Activated effector memory CD4-positive, alpha-beta T cell treated with Interleukin-2 at 50 U/mL for 16 hours (primary cell): ENCODE measurements at regions not wholly inside any gene's neighbourhood (a gene's known extent, or its start where the extent isn't known, plus 50 kb on each side); places are given as distances from the start of the nearest gene placed in this dataset.

ENCODE experiments used
- DNase-seq: peaks from one replicate; pipeline ENCODE4 v3.0.0-alpha.2; 2020

DNA sequence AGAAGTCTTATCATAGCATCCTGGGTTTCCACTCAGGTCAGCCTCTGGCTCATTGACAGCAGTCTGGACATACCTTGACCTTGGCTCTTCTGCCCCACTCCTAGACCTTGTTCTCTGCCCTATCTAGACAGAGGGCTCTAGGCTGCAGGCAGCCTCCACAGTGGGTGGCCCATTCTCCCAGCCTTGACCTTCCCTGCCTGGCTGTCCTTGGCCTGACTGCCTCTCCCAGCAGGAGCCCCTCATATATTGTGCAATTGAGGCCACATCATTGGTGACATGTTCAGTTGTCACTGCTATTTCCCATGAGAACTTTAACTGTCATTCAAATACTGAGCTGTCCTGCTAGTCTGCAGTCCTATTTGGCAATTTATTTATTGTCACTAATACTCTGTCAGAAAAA, 503.4 kb downstream of the PLXNA4 start:
- no peak for DNase-seq

DNA sequence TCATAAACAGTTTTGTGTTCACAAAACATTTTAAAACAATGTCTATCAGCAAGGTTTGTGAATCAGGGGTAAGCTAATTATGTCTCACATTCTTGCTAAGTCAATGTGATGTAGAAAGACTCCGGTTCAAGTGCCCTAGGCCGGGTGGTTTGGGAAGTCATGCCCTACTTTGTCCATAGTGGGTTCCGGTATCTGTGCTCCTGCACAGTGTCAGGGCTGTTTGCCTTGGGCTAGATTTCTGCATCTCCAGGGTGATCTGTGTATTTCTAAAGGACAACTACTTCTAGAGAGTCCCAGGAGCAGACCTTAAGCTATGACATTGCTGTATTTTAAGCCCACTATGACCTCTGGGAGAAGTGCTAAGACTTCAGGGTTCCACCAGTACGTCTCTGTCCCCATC, 504.1 kb downstream of the PLXNA4 start:
- DNase-seq = no peak

- no peak for DNase-seq
These were observed 507.0 kb downstream of the PLXNA4 start for GRCh38 chr7:132069306-132069705.

GRCh38 chr7:132066761-132067171, 509.5 kb downstream of the PLXNA4 start:
- no peak for DNase-seq

GRCh38 chr7:132065989-132066603, 509.7 kb upstream of the PODXL start:
- no peak for DNase-seq

GRCh38 chr7:132065193-132065988, 509.0 kb upstream of the PODXL start:
- no peak for DNase-seq

DNA sequence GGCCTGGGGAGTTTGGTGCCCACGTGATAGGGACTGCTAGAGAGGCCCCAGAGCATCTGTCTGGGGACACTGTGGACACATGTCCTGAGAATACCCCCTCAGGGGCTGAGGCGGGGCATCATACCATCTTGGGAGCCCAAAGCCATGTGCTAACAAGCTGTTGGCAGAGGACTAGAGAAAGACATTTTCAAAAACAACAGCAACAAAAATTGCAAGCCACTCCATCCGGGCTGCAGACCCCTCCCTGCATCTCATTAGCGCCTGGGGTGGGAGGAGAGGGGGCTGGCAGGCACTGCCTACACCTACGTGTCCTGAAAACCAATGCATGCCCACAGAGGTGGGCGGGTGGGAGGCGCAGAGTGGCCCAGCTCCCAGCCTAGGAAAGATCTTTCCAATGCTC, 507.4 kb upstream of the PODXL start:
- DNase-seq = no peak

DNA sequence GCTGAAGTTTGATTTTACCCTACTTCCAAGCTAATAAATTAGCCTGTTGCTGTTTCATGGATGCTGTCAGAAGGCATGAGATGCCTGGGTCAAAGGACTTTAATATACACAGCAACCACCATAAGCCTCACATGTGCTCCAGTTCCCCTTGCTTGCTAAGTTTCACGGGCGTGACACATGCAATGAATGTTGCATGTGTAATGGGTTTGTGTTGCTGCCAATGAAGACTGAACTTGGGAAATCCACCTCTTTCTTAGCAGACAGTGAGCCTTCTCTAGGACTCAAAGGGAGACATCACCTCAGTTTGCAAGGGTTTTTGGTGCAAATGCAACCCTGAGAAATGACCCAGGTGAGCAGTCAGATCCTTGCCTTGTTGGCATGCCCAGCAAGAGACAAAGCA, 505.5 kb upstream of the PODXL start:
- no peak for DNase-seq

GRCh38 chr7:132059141-132059540, 502.7 kb upstream of the PODXL start:
- DNase-seq = no peak

DNA sequence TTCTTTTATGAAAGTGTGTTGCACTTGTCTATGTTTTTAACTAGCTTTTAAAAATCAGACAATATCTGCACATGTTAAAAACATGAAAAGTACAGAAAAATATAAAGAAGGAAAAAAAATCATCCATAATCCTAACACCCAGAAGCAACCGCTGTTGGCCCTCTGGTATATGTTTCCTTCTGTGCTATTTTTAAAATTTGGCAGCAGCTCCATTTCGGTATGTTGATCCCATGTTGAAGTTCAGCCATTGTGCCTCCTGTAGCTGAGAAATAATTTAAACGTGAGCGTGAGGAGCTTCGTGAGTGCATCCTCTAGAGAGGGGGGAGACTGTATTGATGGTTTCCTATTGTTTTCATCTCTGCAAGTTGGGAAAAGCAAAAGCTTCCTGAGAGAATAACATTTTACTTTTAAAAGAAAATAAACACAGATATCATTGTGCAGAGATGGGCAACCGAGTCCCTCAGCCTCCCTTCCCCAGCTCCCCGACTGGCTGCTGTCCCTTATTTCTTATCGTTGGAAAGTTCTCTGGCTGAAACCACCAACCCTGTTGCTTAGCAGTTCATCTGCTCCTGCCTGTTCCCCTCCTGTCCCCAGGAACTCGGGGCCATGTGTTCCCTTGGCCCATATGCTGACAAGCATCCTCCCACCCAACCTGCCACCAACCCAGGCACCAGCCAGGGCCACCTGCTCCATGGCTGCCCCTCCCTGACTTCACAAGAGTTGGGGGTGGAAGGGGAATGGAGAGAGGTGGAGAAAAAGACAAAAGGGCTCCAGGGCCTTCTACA, 499.1 kb upstream of the PODXL start:
- DNase-seq = no peak

DNA sequence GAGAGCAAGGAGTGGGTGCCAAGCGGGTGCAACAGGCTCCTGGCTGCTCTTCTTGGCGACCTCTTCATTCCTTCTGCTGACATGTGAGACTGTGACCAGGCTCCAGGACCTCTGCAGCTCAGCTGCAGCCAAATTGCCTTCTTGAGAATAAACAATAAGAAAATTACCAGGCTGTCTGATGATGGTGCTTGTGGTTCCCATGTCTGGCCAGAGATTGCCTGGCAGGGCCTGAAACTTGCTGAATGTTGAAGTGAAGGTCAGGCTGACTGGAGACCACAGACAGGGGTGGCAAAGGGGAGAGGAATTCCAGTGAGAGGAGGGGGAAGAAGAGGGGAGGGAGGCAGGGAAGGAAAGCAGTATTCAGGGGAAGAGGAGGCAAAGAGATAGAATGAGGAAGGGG, 497.4 kb upstream of the PODXL start:
- DNase-seq = no peak

DNA sequence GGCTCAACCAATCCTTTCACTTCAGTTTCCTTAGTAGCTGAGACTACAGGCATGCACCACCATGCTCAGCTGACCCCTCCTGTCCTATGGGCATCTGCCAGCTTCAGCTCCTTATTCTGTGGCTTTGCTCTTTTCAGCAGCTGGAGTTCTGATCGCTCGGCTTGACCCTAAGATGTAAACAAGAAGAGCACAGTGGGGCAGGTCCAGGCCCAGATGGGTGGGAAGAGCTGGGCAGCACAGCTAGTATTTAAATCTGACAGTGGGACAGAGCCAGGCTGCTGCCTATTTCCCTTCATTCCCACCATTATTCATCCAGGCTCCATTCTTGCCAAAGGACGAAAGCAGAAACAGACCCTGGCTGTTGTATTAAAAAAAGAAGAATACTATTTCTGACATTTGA, 494.9 kb upstream of the PODXL start:
- DNase-seq = no peak

GRCh38 chr7:132049462-132050304, 493.3 kb upstream of the PODXL start:
- DNase-seq = no peak

DNA sequence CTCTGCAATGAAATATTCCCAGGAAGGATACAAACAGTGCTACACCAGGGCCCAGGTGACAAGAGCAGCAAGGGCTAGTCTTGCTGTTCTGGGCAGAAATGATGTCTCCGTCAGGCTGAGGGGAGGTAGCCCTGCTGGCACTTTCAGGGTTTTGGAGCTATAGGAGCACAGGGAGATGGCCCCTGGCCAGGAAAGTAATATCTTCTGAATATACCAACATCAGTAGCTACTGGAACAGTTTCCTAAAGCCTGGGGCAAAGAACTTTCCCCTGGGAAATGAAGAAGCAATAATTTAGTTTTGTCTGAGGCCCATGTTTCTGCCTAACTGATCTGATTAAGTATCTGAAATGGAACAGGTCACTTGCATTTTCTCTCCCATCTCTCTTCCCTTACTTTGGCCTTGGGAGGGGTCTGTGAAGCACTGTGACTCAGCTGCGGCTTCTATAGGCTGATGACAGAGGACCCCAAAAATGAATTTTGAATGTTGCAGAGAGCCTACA, 489.1 kb upstream of the PODXL start:
- no peak for DNase-seq

GRCh38 chr7:132045002-132045401, 488.6 kb upstream of the PODXL start:
- no peak for DNase-seq

- DNase-seq = no peak
These were observed 487.8 kb upstream of the PODXL start for GRCh38 chr7:132044247-132044646.

DNA sequence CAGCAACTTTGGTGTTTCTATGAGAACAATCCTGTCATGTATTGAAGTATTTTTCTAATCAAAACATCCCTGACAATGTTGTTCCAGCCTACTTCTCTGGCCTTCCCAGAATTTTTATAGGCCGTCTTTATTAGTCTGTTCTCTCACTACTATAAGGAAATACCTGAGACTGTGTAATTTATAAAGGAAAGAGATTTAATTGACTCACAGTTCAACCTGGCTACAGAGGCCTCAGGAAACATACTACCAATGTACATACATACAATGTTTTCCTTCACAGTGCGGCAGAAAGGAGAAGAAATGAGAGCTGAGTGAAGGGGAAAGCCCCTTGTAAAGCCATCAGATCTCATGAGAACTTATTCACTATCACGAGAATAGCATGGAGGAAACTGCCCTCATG, 484.7 kb upstream of the PODXL start:
- no peak for DNase-seq

- no peak for DNase-seq
These were observed 479.3 kb upstream of the PODXL start for GRCh38 chr7:132035517-132036362.

GRCh38 chr7:132034748-132035416, 478.5 kb upstream of the PODXL start:
- DNase-seq = no peak

- no peak for DNase-seq
These were observed 474.5 kb upstream of the PODXL start for GRCh38 chr7:132030883-132031282.

GRCh38 chr7:132030086-132030568, 473.7 kb upstream of the PODXL start:
- DNase-seq = no peak
